Natural killer cell (primary cell): ENCODE measurements at regions not wholly inside any gene's neighbourhood (a gene's known extent, or its start where the extent isn't known, plus 50 kb on each side); places are given as distances from the start of the nearest gene placed in this dataset.

Experiments used
- ATAC-seq, 3 donors: fragments of 150-1000 bp in 2 of 3; fragments of 200-7000 bp in 1 of 3; cut with Tn5 transposase; 1 replicate in 1 of 3; 2 replicates in 2 of 3; pipeline ENCODE4 v1.10.0; 2021; ENCODE audit warnings: mild to moderate bottlenecking in 2 of 3, moderate library complexity in 2 of 3
- DNase-seq, 2 donors: peaks; one replicate each; pipeline versions ENCODE4 v3.0.0 to v3.0.0-alpha.2; 2013 to 2021; ENCODE audit warnings: mixed read lengths in 1 of 2
- H3K27ac ChIP-seq: one replicate; pipeline ENCODE4 v1.5.1; 2013; ENCODE audit warnings: mild to moderate bottlenecking, low read length
- H3K27me3 ChIP-seq: one replicate; pipeline ENCODE4 v1.6.1; 2013; ENCODE audit warnings: low read length; ENCODE audit not compliant: control insufficient read depth, insufficient read depth
- H3K36me3 ChIP-seq: one replicate; pipeline ENCODE4 v1.6.1; 2013; ENCODE audit warnings: low read length; ENCODE audit not compliant: control insufficient read depth, insufficient read depth
- H3K4me1 ChIP-seq: one replicate; pipeline ENCODE4 v1.6.1; 2013; ENCODE audit warnings: low read length; ENCODE audit not compliant: control insufficient read depth, insufficient read depth
- H3K4me3 ChIP-seq: one replicate; pipeline ENCODE4 v1.5.1; 2013; ENCODE audit warnings: low read length
- H3K9me3 ChIP-seq: one replicate; pipeline ENCODE4 v1.6.1; 2013; ENCODE audit warnings: low read length; ENCODE audit not compliant: control insufficient read depth, insufficient read depth
- H3K27ac Mint-ChIP-seq, 2 donors: one replicate each; pipeline ENCODE4 v1.8.0; 2022; ENCODE audit warnings: mild to moderate bottlenecking in 2 of 2, mixed read lengths in 2 of 2, moderate library complexity in 1 of 2
- H3K27me3 Mint-ChIP-seq, 2 donors: one replicate each; pipeline ENCODE4 v1.8.0; 2022; ENCODE audit warnings: low read depth in 2 of 2, mixed read lengths in 2 of 2
- H3K36me3 Mint-ChIP-seq: one replicate; pipeline ENCODE4 v1.8.0; 2022; ENCODE audit warnings: mixed read lengths
- H3K4me1 Mint-ChIP-seq, 2 donors: one replicate each; pipeline ENCODE4 v1.8.0; 2022; ENCODE audit warnings: mixed read lengths in 2 of 2
- H3K4me3 Mint-ChIP-seq: one replicate; pipeline ENCODE4 v1.8.0; 2022; ENCODE audit warnings: mild to moderate bottlenecking, moderate library complexity, mixed read lengths
- H3K9me3 Mint-ChIP-seq, 2 donors: one replicate each; pipeline ENCODE4 v1.8.0; 2022; ENCODE audit warnings: mixed read lengths in 2 of 2
- CTCF ChIP-seq: fragments of 200-600 bp; IDR thresholded peaks from one replicate; pipeline ENCODE4 v1.8.0; 2022; ENCODE audit warnings: antibody characterized with exemption
- WGBS: methylation state at CpG from one replicate; pipeline ENCODE4 v1.1.7; 2013; ENCODE audit warnings: missing lambda C conversion rate; ENCODE audit not compliant: insufficient coverage; 5-methylcytosine and 5-hydroxymethylcytosine counted together
- intact Hi-C: fragments of 100-400 bp; cut with micrococcal nuclease; formaldehyde crosslinking; loops from one replicate; pipeline ENCODE4 v1.14.2; 2022

GRCh38 chr1:80445033-80445432 is 1355.7 kb upstream of the ADGRL2 start:
- Mint-ChIP-seq H3K4me3 (no peak overlapping the region), H3K27ac (no peak overlapping the region), H3K9me3 (peaks cover 0 to 13% of the 10 kb centered on the region in 2 donors), H3K27me3 (no peaks in the 10 kb centered on the region), H3K36me3 (no peaks in the 10 kb centered on the region), H3K4me1 (no peaks in the 10 kb centered on the region)
- WGBS: 76% methylated on average over 4 of the region's 4 CpGs
- no peak overlapping the region for H3K4me3 ChIP-seq
- intact Hi-C loops: no loop called here
- H3K9me3 ChIP-seq: no peaks in the 10 kb centered on the region
- no peaks in the 10 kb centered on the region for H3K36me3 ChIP-seq
- no peak for TF ChIP-seq CTCF
- DNase-seq: no peak
- no peak overlapping the region for H3K27ac ChIP-seq
- no peak for ATAC-seq
- no peaks in the 10 kb centered on the region for H3K27me3 ChIP-seq
- no peaks in the 10 kb centered on the region for H3K4me1 ChIP-seq

- Mint-ChIP-seq H3K27ac (no peak overlapping the region), H3K4me1 (no peaks in the 10 kb centered on the region), H3K4me3 (no peak overlapping the region), H3K9me3 (peaks cover 3 to 13% of the 10 kb centered on the region in 2 donors), H3K27me3 (no peaks in the 10 kb centered on the region), H3K36me3 (no peaks in the 10 kb centered on the region)
- Histone ChIP-seq H3K36me3 (no peaks in the 10 kb centered on the region), H3K27ac (no peak overlapping the region), H3K9me3 (no peaks in the 10 kb centered on the region), H3K27me3 (no peaks in the 10 kb centered on the region), H3K4me1 (no peaks in the 10 kb centered on the region), H3K4me3 (no peak overlapping the region)
- ATAC-seq: no peak
- no peak for TF ChIP-seq CTCF
- intact Hi-C loops: no loop called here
- whole genome bisulfite sequencing: 73% methylated on average over 3 of the region's 3 CpGs
- DNase-seq: no peak
Measured at GRCh38 chr1:80444171-80444570, 1356.6 kb upstream of the ADGRL2 start.

- H3K27ac ChIP-seq: no peak overlapping the region
- no peak overlapping the region for H3K4me3 ChIP-seq
- intact Hi-C loops: no loop called here
- Mint-ChIP-seq H3K36me3 (no peaks in the 10 kb centered on the region), H3K9me3 (peaks cover 7 to 15% of the 10 kb centered on the region in 2 donors), H3K27ac (no peak overlapping the region), H3K27me3 (no peaks in the 10 kb centered on the region), H3K4me3 (no peak overlapping the region), H3K4me1 (no peaks in the 10 kb centered on the region)
- H3K36me3 ChIP-seq: no peaks in the 10 kb centered on the region
- DNase-seq (no peak), ATAC-seq (no peak)
- TF ChIP-seq CTCF: no peak
- 85% methylated on average over 7 of the region's 7 CpGs for WGBS
- H3K9me3 ChIP-seq: no peaks in the 10 kb centered on the region
- H3K27me3 ChIP-seq: no peaks in the 10 kb centered on the region
- no peaks in the 10 kb centered on the region for H3K4me1 ChIP-seq
Measured at GRCh38 chr1:80441664-80442063, 1359.1 kb upstream of the ADGRL2 start.

GRCh38 chr1:80436851-80437250 is 1363.9 kb upstream of the ADGRL2 start:
- no peak for TF ChIP-seq CTCF
- Histone ChIP-seq H3K27ac (no peak overlapping the region), H3K4me1 (no peaks in the 10 kb centered on the region), H3K27me3 (no peaks in the 10 kb centered on the region), H3K9me3 (peaks cover 14% of the 10 kb centered on the region), H3K4me3 (no peak overlapping the region), H3K36me3 (no peaks in the 10 kb centered on the region)
- intact Hi-C loops: no loop called here
- no peaks in the 10 kb centered on the region for H3K4me1 Mint-ChIP-seq
- H3K27me3 Mint-ChIP-seq: no peaks in the 10 kb centered on the region
- ATAC-seq (no peak), DNase-seq (no peak)
- H3K27ac Mint-ChIP-seq: no peak overlapping the region
- H3K9me3 Mint-ChIP-seq: peaks cover 11 to 23% of the 10 kb centered on the region in 2 donors
- no peaks in the 10 kb centered on the region for H3K36me3 Mint-ChIP-seq
- WGBS: no CpG with 5 or more reads among the region's 1 CpG
- H3K4me3 Mint-ChIP-seq: no peak overlapping the region
